Transverse colon (tissue), 4 donors: ENCODE measurements at regions not wholly inside any gene's neighbourhood (a gene's known extent, or its start where the extent isn't known, plus 50 kb on each side); places are given as distances from the start of the nearest gene placed in this dataset.
"Not testable (repeated sequence)": the region's sequence is repeated elsewhere in the genome, so short reads cannot be mapped to it uniquely, and the experiment has no call there.

Experiments used
- DNase-seq: peaks from one replicate; pipeline ENCODE4 v3.0.0-alpha.2; 2019
- H3K27ac ChIP-seq, 4 donors: fragments of 200-600 bp; sonication (generic); 2 replicates each; pipeline ENCODE4 v1.5.1; 2016 to 2018; ENCODE audit warnings: inconsistent platforms in 4 of 4
- H3K27me3 ChIP-seq: fragments of 200-600 bp; sonication (generic); 2 replicates; pipeline ENCODE4 v1.5.1; 2017; ENCODE audit warnings: inconsistent platforms
- H3K36me3 ChIP-seq, 4 donors: fragments of 200-600 bp; sonication (generic); 2 replicates each; pipeline ENCODE4 v1.5.1; 2017 to 2019; ENCODE audit warnings: inconsistent platforms in 4 of 4
- H3K4me1 ChIP-seq, 4 donors: fragments of 200-600 bp; sonication (generic); 2 replicates each; pipeline ENCODE4 v1.5.1; 2017 to 2020; ENCODE audit warnings: inconsistent platforms in 4 of 4
- H3K4me3 ChIP-seq, 4 donors: fragments of 200-600 bp; sonication (generic); 1 replicate in 1 of 4; 2 replicates in 3 of 4; pipeline versions ENCODE4 v1.5.1 to v1.6.1; 2017 to 2019; ENCODE audit warnings: inconsistent platforms in 4 of 4
- H3K9me3 ChIP-seq, 2 donors: fragments of 200-600 bp; sonication (generic); 2 replicates each; pipeline ENCODE4 v1.5.1; 2017 to 2019; ENCODE audit warnings: inconsistent platforms in 2 of 2
- CTCF ChIP-seq, 5 experiments: fragments of 200-600 bp in 3 of 5; fragments of 450-650 bp in 2 of 5; sonication (generic) in 3 of 5; IDR thresholded peaks; 1 replicate in 2 of 5; 2 replicates in 3 of 5; pipeline ENCODE4 v1.5.1; 2016 to 2017; ENCODE audit warnings: antibody characterized with exemption in 5 of 5, inconsistent platforms in 3 of 5, mild to moderate bottlenecking in 2 of 5, moderate library complexity in 1 of 5
- EP300 ChIP-seq: sonication (generic); formaldehyde crosslinking; IDR thresholded peaks from one replicate; pipeline ENCODE4 v1.6.1; 2017; ENCODE audit warnings: antibody characterized with exemption, low read depth
- POLR2A ChIP-seq: fragments of 450-650 bp; IDR thresholded peaks from one replicate; pipeline ENCODE4 v1.6.1; 2016; ENCODE audit warnings: antibody characterized with exemption, mild to moderate bottlenecking, moderate library complexity
- POLR2AphosphoS5 ChIP-seq, 3 donors: sonication (generic); formaldehyde crosslinking; IDR thresholded peaks; one replicate each; pipeline ENCODE4 v1.6.1; 2016; ENCODE audit warnings: antibody characterized with exemption in 3 of 3
- WGBS, 2 donors: methylation state at CpG; one replicate each; pipeline ENCODE4 v1.1.5; 2018; ENCODE audit warnings: low coverage in 1 of 2; 5-methylcytosine and 5-hydroxymethylcytosine counted together
- in situ Hi-C, 4 donors: fragments of 200-750 bp; cut with MboI; loops; one replicate each; pipeline versions ENCODE4 v1.15.0 to v1.15.1; 2017; ENCODE audit warnings: low sequenced_read_pairs in 3 of 4, low pct_ligation_motif_present in 1 of 4, low pct_unique_long_range_greater_than_20kb in 1 of 4
- intact Hi-C: fragments of 100-400 bp; cut with DNase I; formaldehyde crosslinking; loops from one replicate; pipeline ENCODE4 v1.15.1; 2023; ENCODE audit warnings: low total_unique reads

GRCh38 chr9:135307300-135307699 is 172.3 kb upstream of the PPP1R26 start:
- H3K4me1 ChIP-seq = no peaks in the 10 kb centered on the region
- no peak overlapping the region for H3K27ac ChIP-seq
- TF ChIP-seq POLR2AphosphoS5 (IDR thresholded peaks at IDR 0.05) = no peak
- no peak for TF ChIP-seq POLR2A
- TF ChIP-seq EP300 = no peak
- no peak for TF ChIP-seq CTCF (IDR thresholded peaks at IDR 0.05)
- no peaks in the 10 kb centered on the region for H3K9me3 ChIP-seq
- WGBS, 2 donors = 77% methylated on average over 8 of the region's 8 CpGs; no CpG with 5 or more reads in 1 of the 2 donors
- H3K4me3 ChIP-seq = no peak overlapping the region
- DNase-seq = no peak
- no peaks in the 10 kb centered on the region for H3K36me3 ChIP-seq
- H3K27me3 ChIP-seq = peaks cover 17% of the 10 kb centered on the region
- in situ Hi-C loops = no loop called here
- intact Hi-C loops = no loop called here

- H3K27me3 ChIP-seq = peaks cover 17% of the 10 kb centered on the region
- H3K27ac ChIP-seq, DNase-seq, in situ Hi-C loops, intact Hi-C loops, H3K4me1 ChIP-seq, H3K4me3 ChIP-seq, H3K9me3 ChIP-seq, H3K36me3 ChIP-seq: not testable (repeated sequence)
- WGBS, 2 donors = 72 to 77% methylated on average over 6 to 10 of the region's 10 CpGs
These were observed 171.7 kb upstream of the PPP1R26 start for GRCh38 chr9:135307919-135308318.

- Histone ChIP-seq H3K9me3 (peaks cover 0 to 4% of the 10 kb centered on the region in 2 donors), H3K27ac (no peak overlapping the region), H3K4me3 (no peak overlapping the region), H3K27me3 (peaks cover 24% of the 10 kb centered on the region), H3K36me3 (no peaks in the 10 kb centered on the region), H3K4me1 (no peaks in the 10 kb centered on the region)
- intact Hi-C loops (no loop called here), in situ Hi-C loops (no loop called here)
- TF ChIP-seq POLR2AphosphoS5 (IDR thresholded peaks at IDR 0.05) = no peak
- TF ChIP-seq EP300 = no peak
- no peak for TF ChIP-seq CTCF (IDR thresholded peaks at IDR 0.05)
- no peak for TF ChIP-seq POLR2A
- WGBS, 2 donors = 85% methylated on average over 30 of the region's 30 CpGs; no CpG with 5 or more reads in 1 of the 2 donors
- no peak for DNase-seq
These were observed 170.5 kb upstream of the PPP1R26 start for GRCh38 chr9:135308821-135309762.

- Histone ChIP-seq H3K9me3 (peaks cover 0 to 4% of the 10 kb centered on the region in 2 donors), H3K27ac (no peak overlapping the region), H3K4me3 (no peak overlapping the region), H3K36me3 (no peaks in the 10 kb centered on the region), H3K4me1 (no peaks in the 10 kb centered on the region), H3K27me3 (peaks cover 24% of the 10 kb centered on the region)
- TF ChIP-seq POLR2A = no peak
- TF ChIP-seq POLR2AphosphoS5 (IDR thresholded peaks at IDR 0.05) = no peak
- TF ChIP-seq CTCF (IDR thresholded peaks at IDR 0.05) = no peak
- TF ChIP-seq EP300 = no peak
- DNase-seq = no peak
- intact Hi-C loops = no loop called here
- 87% methylated on average over 11 of the region's 11 CpGs; no CpG with 5 or more reads in 1 of the 2 donors for whole genome bisulfite sequencing, 2 donors
- in situ Hi-C loops = no loop called here
These were observed 169.8 kb upstream of the PPP1R26 start for GRCh38 chr9:135309763-135310125.
